ENCODE measurements at regions not wholly inside any gene's neighbourhood (a gene's known extent, or its start where the extent isn't known, plus 50 kb on each side); places are given as distances from the start of the nearest gene placed in this dataset.

DNA sequence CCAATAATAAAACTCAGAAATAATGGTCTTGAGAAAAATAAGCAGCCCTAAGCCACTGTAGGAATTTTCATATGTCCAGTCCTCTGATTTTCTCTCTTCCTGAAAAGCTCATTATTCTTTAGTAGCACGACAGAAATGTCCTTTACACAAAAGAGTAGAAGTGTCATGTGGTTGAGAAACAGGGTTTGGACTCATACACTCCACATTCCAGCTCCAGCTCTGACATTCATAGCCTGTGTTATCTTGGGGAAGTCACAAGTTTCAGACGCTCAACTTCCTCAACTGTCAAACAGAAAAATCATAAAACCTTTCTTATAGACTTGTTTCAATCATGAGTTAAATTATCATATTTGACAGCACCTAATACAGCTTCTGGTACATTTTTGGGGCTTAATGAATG lies 511.5 kb downstream of the TNS1 start:
- TF ChIP-seq, protein P1, sequence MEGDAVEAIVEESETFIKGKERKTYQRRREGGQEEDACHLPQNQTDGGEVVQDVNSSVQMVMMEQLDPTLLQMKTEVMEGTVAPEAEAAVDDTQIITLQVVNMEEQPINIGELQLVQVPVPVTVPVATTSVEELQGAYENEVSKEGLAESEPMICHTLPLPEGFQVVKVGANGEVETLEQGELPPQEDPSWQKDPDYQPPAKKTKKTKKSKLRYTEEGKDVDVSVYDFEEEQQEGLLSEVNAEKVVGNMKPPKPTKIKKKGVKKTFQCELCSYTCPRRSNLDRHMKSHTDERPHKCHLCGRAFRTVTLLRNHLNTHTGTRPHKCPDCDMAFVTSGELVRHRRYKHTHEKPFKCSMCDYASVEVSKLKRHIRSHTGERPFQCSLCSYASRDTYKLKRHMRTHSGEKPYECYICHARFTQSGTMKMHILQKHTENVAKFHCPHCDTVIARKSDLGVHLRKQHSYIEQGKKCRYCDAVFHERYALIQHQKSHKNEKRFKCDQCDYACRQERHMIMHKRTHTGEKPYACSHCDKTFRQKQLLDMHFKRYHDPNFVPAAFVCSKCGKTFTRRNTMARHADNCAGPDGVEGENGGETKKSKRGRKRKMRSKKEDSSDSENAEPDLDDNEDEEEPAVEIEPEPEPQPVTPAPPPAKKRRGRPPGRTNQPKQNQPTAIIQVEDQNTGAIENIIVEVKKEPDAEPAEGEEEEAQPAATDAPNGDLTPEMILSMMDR (IDR thresholded peaks at IDR 0.05): no peak
- TF ChIP-seq, protein P2, sequence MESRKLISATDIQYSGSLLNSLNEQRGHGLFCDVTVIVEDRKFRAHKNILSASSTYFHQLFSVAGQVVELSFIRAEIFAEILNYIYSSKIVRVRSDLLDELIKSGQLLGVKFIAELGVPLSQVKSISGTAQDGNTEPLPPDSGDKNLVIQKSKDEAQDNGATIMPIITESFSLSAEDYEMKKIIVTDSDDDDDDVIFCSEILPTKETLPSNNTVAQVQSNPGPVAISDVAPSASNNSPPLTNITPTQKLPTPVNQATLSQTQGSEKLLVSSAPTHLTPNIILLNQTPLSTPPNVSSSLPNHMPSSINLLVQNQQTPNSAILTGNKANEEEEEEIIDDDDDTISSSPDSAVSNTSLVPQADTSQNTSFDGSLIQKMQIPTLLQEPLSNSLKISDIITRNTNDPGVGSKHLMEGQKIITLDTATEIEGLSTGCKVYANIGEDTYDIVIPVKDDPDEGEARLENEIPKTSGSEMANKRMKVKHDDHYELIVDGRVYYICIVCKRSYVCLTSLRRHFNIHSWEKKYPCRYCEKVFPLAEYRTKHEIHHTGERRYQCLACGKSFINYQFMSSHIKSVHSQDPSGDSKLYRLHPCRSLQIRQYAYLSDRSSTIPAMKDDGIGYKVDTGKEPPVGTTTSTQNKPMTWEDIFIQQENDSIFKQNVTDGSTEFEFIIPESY (IDR thresholded peaks at IDR 0.05; ENCODE audit: borderline replicate concordance, low read depth): no peak
- TF ChIP-seq GABPA (IDR thresholded peaks at IDR 0.05; ENCODE audit: low read depth) (no peak), RCOR1 (IDR thresholded peaks at IDR 0.05; ENCODE audit: low read length) (no peak), POLR2AphosphoS5 (IDR thresholded peaks at IDR 0.05; ENCODE audit: low read depth, low read length) (no peak), EZH2phosphoT487 (IDR thresholded peaks at IDR 0.05; ENCODE audit: borderline replicate concordance, low read depth) (no peak), FOXJ3 (CRISPR knock-in tag; IDR thresholded peaks at IDR 0.05) (no peak), SMC3 (IDR thresholded peaks at IDR 0.05; ENCODE audit: low read depth, low read length) (no peak), USF2 (IDR thresholded peaks at IDR 0.05; ENCODE audit: borderline replicate concordance, low read depth, low read length) (no peak), SIN3A (IDR thresholded peaks at IDR 0.05; ENCODE audit: borderline replicate concordance, low read depth, low read length) (no peak), MEF2A (IDR thresholded peaks at IDR 0.05; ENCODE audit: borderline replicate concordance, low read depth) (no peak), TAF1 (IDR thresholded peaks at IDR 0.05; ENCODE audit: borderline replicate concordance, low read depth, low read length) (no peak)
- TF ChIP-seq, protein P3, sequence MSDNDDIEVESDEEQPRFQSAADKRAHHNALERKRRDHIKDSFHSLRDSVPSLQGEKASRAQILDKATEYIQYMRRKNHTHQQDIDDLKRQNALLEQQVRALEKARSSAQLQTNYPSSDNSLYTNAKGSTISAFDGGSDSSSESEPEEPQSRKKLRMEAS (IDR thresholded peaks at IDR 0.05; ENCODE audit: low read depth): no peak
